HG02870 (cell line): ENCODE measurements at regions not wholly inside any gene's neighbourhood (a gene's known extent, or its start where the extent isn't known, plus 50 kb on each side); places are given as distances from the start of the nearest gene placed in this dataset.

Source experiments
- ATAC-seq: cut with Tn5 transposase; IDR thresholded peaks from one replicate; pipeline ENCODE4 v1.9.1; 2021; ENCODE audit warnings: mild to moderate bottlenecking, moderate library complexity; ENCODE audit not compliant: unreplicated experiment

GRCh38 chr17:77698903-77699623 is 259.4 kb upstream of the TNRC6C start:
- no peak for ATAC-seq

- ATAC-seq = no peak
These were observed 258.2 kb upstream of the TNRC6C start for GRCh38 chr17:77700165-77700881.

GRCh38 chr17:77701996-77702395 is 256.5 kb upstream of the TNRC6C start:
- no peak for ATAC-seq

GRCh38 chr17:77704048-77704815 is 254.3 kb upstream of the TNRC6C start:
- ATAC-seq = no peak

- ATAC-seq = no peak
These were observed 251.6 kb upstream of the TNRC6C start for GRCh38 chr17:77706938-77707337.

DNA sequence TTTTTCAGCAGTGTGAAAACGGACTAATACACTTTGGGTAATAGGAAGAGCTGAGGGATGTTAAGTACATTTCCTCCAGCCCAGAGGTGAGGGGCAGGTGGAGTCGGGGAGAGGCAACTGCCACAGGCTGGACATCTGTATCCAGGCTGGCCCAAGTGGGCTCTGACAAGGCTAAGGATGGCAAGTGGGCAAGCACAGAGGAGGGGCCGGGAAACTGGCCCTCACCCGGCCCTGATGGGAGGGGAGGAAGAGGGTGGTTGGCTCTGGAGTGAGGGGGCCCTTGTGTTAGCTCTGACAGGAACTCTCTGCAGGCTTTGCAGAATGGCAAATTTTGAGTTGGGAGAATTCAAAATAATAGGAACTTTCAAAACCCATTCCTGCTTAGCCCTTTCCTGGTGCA is 251.0 kb upstream of the TNRC6C start:
- ATAC-seq = no peak

DNA sequence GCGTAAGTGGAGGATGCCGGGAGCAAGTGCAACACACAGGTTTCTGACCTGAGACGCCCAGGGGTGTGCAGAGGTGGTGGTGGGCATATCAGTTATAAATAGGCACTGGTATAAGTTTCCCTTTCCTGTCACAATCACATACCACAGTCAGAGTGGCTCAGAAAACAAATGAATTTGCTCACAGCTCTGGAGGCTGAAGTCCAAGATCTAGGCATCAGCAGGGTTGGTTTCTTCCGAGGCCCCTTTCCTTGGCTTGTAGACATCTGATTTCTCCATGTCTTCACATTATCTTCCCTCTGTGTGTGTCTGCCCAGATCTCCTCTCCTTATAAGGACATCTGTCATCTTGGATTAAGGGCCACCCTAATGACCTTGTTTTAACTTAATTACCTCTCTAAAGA is 250.5 kb upstream of the TNRC6C start:
- no peak for ATAC-seq

DNA sequence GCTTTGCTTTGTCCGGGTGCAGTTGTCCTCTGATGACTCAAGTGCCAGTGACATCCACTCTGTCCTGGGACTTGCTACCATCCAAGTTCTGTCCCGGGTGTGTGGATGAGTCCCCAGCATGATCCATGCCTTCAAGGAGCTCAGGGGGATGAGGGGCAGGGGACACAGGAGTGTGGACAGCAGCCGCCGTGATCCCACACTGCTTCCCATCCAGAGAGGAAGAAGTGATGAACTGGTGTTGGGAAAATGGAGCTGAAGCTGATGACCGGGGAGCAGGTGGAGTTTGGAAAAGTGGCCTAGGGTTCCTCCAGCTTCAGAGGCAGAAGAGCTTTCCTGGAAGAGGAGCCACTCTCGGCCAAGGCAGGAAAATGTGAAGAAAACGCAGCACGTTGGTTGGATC is 249.6 kb upstream of the TNRC6C start:
- no peak for ATAC-seq

- ATAC-seq = no peak
These were observed 248.9 kb upstream of the TNRC6C start for GRCh38 chr17:77709594-77709993.

- no peak for ATAC-seq
These were observed 245.9 kb upstream of the TNRC6C start for GRCh38 chr17:77712578-77712977.

- ATAC-seq = no peak
These were observed 242.1 kb upstream of the TNRC6C start for GRCh38 chr17:77716289-77716926.

- no peak for ATAC-seq
These were observed 240.4 kb upstream of the TNRC6C start for GRCh38 chr17:77717941-77718668.

DNA sequence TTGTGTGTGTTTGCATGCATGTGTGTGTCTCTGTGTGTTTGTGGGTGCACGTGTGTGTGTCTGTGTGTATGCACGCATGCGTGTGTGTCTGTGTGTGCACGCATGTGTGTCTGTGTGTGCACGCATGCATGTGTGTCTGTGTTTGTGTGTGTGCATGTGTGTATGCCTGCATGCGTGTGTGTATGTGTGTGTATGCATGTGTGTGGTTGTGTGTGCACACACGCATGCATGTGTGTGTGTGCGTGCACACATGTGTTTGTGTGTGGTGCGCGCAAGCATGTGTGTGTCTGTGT is 239.9 kb upstream of the TNRC6C start:
- ATAC-seq = no peak

DNA sequence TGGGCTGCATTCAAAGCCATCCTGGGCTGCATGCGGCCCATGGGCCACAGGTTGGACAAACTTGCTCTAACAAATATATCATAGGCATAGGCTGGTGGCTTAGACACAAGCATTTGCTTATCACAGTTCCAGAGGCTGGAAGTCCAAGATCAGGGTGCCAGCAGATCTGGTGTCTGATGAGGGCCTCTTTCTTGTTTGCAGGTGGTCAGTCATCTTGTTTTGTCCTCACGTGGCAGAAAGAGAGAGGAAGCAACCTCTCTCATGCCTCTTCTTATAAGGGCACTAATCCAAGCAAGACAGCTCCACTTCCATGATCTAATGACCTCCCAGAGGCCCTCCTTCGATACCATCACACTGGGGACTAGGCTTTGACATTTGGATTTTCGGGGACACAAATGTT is 238.7 kb upstream of the TNRC6C start:
- no peak for ATAC-seq

GRCh38 chr17:77720946-77721845 is 237.3 kb upstream of the TNRC6C start:
- no peak for ATAC-seq

- ATAC-seq = no peak
These were observed 236.7 kb upstream of the TNRC6C start for GRCh38 chr17:77721846-77722160.

GRCh38 chr17:77722366-77722765 is 236.1 kb upstream of the TNRC6C start:
- ATAC-seq = no peak

GRCh38 chr17:77723071-77723908 is 235.2 kb upstream of the TNRC6C start:
- no peak for ATAC-seq
